PC-9 (cell line): ENCODE measurements at regions not wholly inside any gene's neighbourhood (a gene's known extent, or its start where the extent isn't known, plus 50 kb on each side); places are given as distances from the start of the nearest gene placed in this dataset.
A peak's percentile ranks its signal among the peaks of the same experiment; 100 is the strongest.

Experiments
- BruUV-seq: library from RNA; stranded (reverse); fragments of 400-500 nt; replicated peaks from 2 replicates; lab custom pipeline; 2021; lab: Mats Ljungman, UMichigan
- CTCF ChIA-PET: fragments of 300-600 bp; sonication (Branson Sonifier 250); formaldehyde crosslinking; loops from one replicate; lab custom pipeline; 2022; ENCODE audit warnings: antibody characterized with exemption; lab: Charles Lee
- POLR2A ChIA-PET: fragments of 300-600 bp; sonication (Branson Sonifier 250); formaldehyde crosslinking; loops from one replicate; lab custom pipeline; 2022; ENCODE audit warnings: antibody characterized with exemption; ENCODE audit not compliant: unreplicated experiment; lab: Charles Lee
- DNase-seq, 2 experiments: peaks; one replicate each; pipeline versions ENCODE4 v3.0.0 to v3.0.0-alpha.2; 2015 to 2022; ENCODE audit warnings: mixed read lengths in 1 of 2
- H2AFZ ChIP-seq: fragments of 200-600 bp; sonication (generic); 2 replicates; pipeline ENCODE4 v1.8.1; 2017; ENCODE audit warnings: antibody characterized with exemption
- H3F3A ChIP-seq: fragments of 200-600 bp; sonication (generic); 2 replicates; pipeline ENCODE4 v1.8.1; 2017; ENCODE audit warnings: antibody characterized with exemption, mild to moderate bottlenecking, low read depth; ENCODE audit not compliant: insufficient read depth
- H3K27ac ChIP-seq: fragments of 200-600 bp; sonication (generic); 2 replicates; pipeline ENCODE4 v1.6.1; 2016; ENCODE audit warnings: mixed run types
- H3K27me3 ChIP-seq: fragments of 200-600 bp; sonication (generic); 2 replicates; pipeline ENCODE4 v1.6.1; 2016; ENCODE audit warnings: low read depth, mixed run types; ENCODE audit not compliant: insufficient read depth
- H3K36me3 ChIP-seq: fragments of 200-600 bp; sonication (generic); 2 replicates; pipeline ENCODE4 v1.6.1; 2016; ENCODE audit warnings: low read depth, mixed run types
- H3K4me1 ChIP-seq: fragments of 200-600 bp; sonication (generic); replicated peaks from 2 replicates; pipeline ENCODE4 v1.6.1; 2016; ENCODE audit warnings: mixed run types; ENCODE audit not compliant: insufficient read depth
- H3K4me2 ChIP-seq: fragments of 200-600 bp; sonication (generic); 2 replicates; pipeline ENCODE4 v1.6.1; 2017; ENCODE audit warnings: mixed run types
- H3K4me3 ChIP-seq: fragments of 200-600 bp; sonication (generic); 2 replicates; pipeline ENCODE4 v1.6.1; 2016; ENCODE audit warnings: mixed run types
- H3K79me2 ChIP-seq: fragments of 200-600 bp; sonication (generic); 2 replicates; pipeline ENCODE4 v1.6.1; 2017; ENCODE audit warnings: low read depth, mixed run types
- H3K9me2 ChIP-seq: fragments of 200-600 bp; sonication (generic); 2 replicates; pipeline ENCODE4 v1.8.1; 2017; ENCODE audit warnings: mild to moderate bottlenecking; ENCODE audit not compliant: insufficient read depth
- H3K9me3 ChIP-seq: fragments of 200-600 bp; sonication (generic); 2 replicates; pipeline ENCODE4 v1.8.1; 2016; ENCODE audit warnings: low read depth; ENCODE audit not compliant: insufficient read depth
- H4K20me1 ChIP-seq: fragments of 200-600 bp; sonication (generic); 2 replicates; pipeline ENCODE4 v1.8.1; 2017; ENCODE audit not compliant: insufficient read depth
- EZH2 ChIP-seq: fragments of 200-600 bp; sonication (generic); IDR thresholded peaks from 2 replicates; pipeline ENCODE4 v1.8.0; 2017; ENCODE audit warnings: antibody characterized with exemption, low read depth
- intact Hi-C: fragments of 100-400 bp; cut with micrococcal nuclease; formaldehyde crosslinking; loops from one replicate; pipeline ENCODE4 v1.10.0; 2022; ENCODE audit not compliant: unreplicated experiment
- TF ChIP-seq, protein P1 (sequence below): fragments of 200-600 bp; sonication (generic); conservative IDR thresholded peaks from 2 replicates; pipeline ENCODE4 v1.6.1; 2017; ENCODE audit warnings: mixed run types, antibody characterized with exemption, mild to moderate bottlenecking, moderate library complexity

DNA sequence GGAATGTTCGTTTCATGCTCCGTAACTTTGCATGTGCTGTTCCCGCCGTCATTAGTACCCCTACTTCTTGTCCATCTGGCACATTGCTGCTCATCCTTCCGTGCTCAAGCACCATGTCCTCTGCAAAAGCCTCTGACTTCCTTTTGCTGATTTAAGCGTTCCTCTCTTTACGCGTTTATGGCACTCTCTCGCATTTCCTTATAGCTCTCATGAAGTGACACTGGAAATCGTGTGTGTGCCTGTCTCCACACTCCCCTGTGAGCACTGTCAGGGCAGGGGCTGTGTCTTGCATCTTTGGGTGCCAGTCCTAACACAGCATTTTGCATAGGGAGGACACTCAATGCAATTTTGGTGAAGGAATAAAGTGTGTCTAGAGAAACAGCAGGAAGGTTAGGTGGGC, 210.6 kb upstream of the FAT1 start:
- no peak for DNase-seq
- TF ChIP-seq, protein P1, sequence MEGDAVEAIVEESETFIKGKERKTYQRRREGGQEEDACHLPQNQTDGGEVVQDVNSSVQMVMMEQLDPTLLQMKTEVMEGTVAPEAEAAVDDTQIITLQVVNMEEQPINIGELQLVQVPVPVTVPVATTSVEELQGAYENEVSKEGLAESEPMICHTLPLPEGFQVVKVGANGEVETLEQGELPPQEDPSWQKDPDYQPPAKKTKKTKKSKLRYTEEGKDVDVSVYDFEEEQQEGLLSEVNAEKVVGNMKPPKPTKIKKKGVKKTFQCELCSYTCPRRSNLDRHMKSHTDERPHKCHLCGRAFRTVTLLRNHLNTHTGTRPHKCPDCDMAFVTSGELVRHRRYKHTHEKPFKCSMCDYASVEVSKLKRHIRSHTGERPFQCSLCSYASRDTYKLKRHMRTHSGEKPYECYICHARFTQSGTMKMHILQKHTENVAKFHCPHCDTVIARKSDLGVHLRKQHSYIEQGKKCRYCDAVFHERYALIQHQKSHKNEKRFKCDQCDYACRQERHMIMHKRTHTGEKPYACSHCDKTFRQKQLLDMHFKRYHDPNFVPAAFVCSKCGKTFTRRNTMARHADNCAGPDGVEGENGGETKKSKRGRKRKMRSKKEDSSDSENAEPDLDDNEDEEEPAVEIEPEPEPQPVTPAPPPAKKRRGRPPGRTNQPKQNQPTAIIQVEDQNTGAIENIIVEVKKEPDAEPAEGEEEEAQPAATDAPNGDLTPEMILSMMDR: no peak
- no peak for TF ChIP-seq EZH2
- ChIA-PET CTCF (no interaction called here), POLR2A (no interaction called here)
- Histone ChIP-seq H3K4me2 (no peak overlapping the region), H3K9me2 (no peaks in the 10 kb centered on the region), H3K36me3 (no peaks in the 10 kb centered on the region), H3K4me3 (no peak overlapping the region), H3K27ac (no peak overlapping the region), H3K9me3 (no peaks in the 10 kb centered on the region), H3K79me2 (no peaks in the 10 kb centered on the region), H3F3A (peaks cover 13% of the 10 kb centered on the region; the same call in 1 of the 2 replicates), H3K4me1 (peaks cover 17% of the 10 kb centered on the region), H2AFZ (no peak overlapping the region), H3K27me3 (no peaks in the 10 kb centered on the region), H4K20me1 (no peaks in the 10 kb centered on the region)
- intact Hi-C loops: no loop called here
- BruUV-seq: no TSS peak

DNA sequence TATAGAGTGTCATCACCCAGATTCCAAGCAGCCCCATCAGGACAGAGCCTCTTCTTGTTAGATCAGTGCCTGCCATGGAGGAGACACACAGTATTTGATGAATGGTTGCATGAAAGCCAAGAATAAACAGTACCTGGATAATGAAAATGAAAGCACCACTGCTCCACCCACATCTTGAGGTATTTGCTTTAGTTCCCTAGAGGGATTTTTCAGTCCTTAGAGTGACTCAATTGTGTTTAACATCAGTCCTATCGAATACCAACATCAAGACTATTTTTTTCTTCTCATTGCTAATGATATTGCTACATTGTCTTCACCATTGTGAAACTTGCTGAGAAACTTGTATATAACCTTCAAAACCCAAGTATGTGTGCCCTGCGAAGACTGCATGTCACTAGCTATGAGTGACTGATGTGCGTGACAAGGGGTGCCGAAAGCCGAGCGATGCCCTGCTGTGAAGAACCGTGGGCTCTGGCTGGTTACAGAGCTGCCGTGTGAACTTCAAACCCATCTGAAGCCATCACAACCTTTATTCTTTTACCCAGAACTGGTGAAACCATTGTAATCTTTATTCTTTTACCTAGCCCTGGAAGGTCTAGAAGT, 211.3 kb upstream of the FAT1 start:
- Histone ChIP-seq H3K27me3 (no peaks in the 10 kb centered on the region), H3K79me2 (no peaks in the 10 kb centered on the region), H4K20me1 (no peaks in the 10 kb centered on the region), H3K9me2 (no peaks in the 10 kb centered on the region), H3K4me3 (no peak overlapping the region), H3F3A (peaks cover 13% of the 10 kb centered on the region; the same call in 1 of the 2 replicates), H3K4me1 (peaks cover 17% of the 10 kb centered on the region), H2AFZ (no peak overlapping the region), H3K36me3 (no peaks in the 10 kb centered on the region), H3K9me3 (no peaks in the 10 kb centered on the region), H3K27ac (no peak overlapping the region), H3K4me2 (no peak overlapping the region)
- POLR2A ChIA-PET: no interaction called here
- intact Hi-C loops: loop anchor here (5.0 kb wide), 1 partner anchor 108 kb away; no protein-coding TSS in a partner anchor
- CTCF ChIA-PET: no interaction called here
- no TSS peak for BruUV-seq
- TF ChIP-seq, protein P1: no peak
- no peak for TF ChIP-seq EZH2
- DNase-seq: peak in 1 of 2 experiments; percentile 56

DNA sequence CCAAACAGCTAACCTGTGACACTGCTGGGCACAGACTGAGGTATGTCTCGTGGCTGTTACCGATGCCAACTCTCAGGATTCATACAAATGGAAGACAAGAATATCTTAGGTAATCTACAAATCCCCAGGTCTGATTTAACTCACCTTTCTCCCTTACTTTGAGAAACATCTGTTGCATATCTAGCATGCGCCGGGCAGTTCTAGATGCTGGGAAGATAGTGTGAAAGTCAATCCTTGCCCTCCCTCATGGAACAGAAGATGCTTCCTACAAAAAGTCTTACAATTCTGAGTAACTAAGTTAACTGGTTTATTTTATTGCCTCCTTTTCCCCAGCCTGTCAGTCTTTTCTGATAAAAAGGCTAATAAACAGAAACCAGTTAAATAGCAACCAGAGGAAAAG, 212.2 kb upstream of the FAT1 start:
- no peaks in the 10 kb centered on the region for H4K20me1 ChIP-seq
- no peaks in the 10 kb centered on the region for H3K9me2 ChIP-seq
- ChIA-PET CTCF (no interaction called here), POLR2A (no interaction called here)
- H3K4me3 ChIP-seq: no peak overlapping the region
- no TSS peak for BruUV-seq
- TF ChIP-seq EZH2: no peak
- TF ChIP-seq, protein P1: no peak
- H2AFZ ChIP-seq: no peak overlapping the region
- intact Hi-C loops: loop anchor here (2.0 to 5.0 kb wide), 2 partner anchors 91 to 109 kb away; no protein-coding TSS in a partner anchor
- peaks cover 13% of the 10 kb centered on the region; the same call in 1 of the 2 replicates for H3F3A ChIP-seq
- no peaks in the 10 kb centered on the region for H3K36me3 ChIP-seq
- peak overlapping the region; percentile 78 for H3K27ac ChIP-seq
- no peak overlapping the region for H3K4me2 ChIP-seq
- H3K27me3 ChIP-seq: no peaks in the 10 kb centered on the region
- peaks cover 17% of the 10 kb centered on the region for H3K4me1 ChIP-seq
- H3K79me2 ChIP-seq: no peaks in the 10 kb centered on the region
- DNase-seq: no peak
- H3K9me3 ChIP-seq: no peaks in the 10 kb centered on the region
